Spinal cord (tissue), 9 donors: ENCODE measurements at regions not wholly inside any gene's neighbourhood (a gene's known extent, or its start where the extent isn't known, plus 50 kb on each side); places are given as distances from the start of the nearest gene placed in this dataset.
A peak's percentile ranks its signal among the peaks of the same experiment; 100 is the strongest.

ENCODE experiments used
- DNase-seq, 6 donors: peaks; one replicate each; pipeline versions ENCODE4 v3.0.0 to v3.0.0-alpha.2; 2013 to 2015; ENCODE audit warnings: low spot score in 6 of 6, low read depth in 4 of 6
- H3K27ac ChIP-seq: one replicate; pipeline ENCODE4 v1.5.1; 2013; ENCODE audit warnings: low read depth, low read length, control low read depth
- H3K27me3 ChIP-seq: one replicate; pipeline ENCODE4 v1.6.1; 2013; ENCODE audit warnings: low read length; ENCODE audit not compliant: control insufficient read depth, insufficient read depth
- H3K36me3 ChIP-seq: one replicate; pipeline ENCODE4 v1.6.1; 2013; ENCODE audit warnings: low read length; ENCODE audit not compliant: control insufficient read depth, insufficient read depth
- H3K4me1 ChIP-seq: one replicate; pipeline ENCODE4 v1.6.1; 2013; ENCODE audit warnings: low read length; ENCODE audit not compliant: control insufficient read depth, insufficient read depth
- H3K4me3 ChIP-seq: one replicate; pipeline ENCODE4 v1.5.1; 2013; ENCODE audit warnings: low read depth, low read length, control low read depth
- H3K9me3 ChIP-seq: one replicate; pipeline ENCODE4 v1.6.1; 2013; ENCODE audit warnings: low read length; ENCODE audit not compliant: control insufficient read depth, insufficient read depth
- WGBS: methylation state at CpG from one replicate; pipeline ENCODE4 v1.1.5; 2013; ENCODE audit warnings: missing lambda C conversion rate; ENCODE audit not compliant: insufficient coverage; 5-methylcytosine and 5-hydroxymethylcytosine counted together
- donor health status: healthy.

DNA sequence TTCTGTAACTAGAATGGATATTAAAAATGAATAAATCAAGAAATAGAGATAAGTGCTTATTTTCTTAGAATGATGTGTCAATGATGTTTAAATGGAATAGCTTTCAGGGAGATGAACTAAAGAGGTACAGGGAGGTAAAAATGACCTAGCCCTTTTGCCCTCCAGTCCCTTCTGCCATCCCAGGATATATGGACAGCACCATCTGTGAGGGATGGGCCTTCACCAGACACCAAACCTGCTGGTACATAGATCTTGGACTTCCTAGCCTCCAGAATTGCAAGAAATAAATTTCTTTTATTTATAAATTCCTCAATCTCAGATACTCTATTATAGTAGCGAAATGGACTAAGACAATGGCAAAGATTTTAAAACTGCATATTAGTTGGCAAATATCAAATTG lies 352.0 kb upstream of the THBS1 start:
- no peaks in the 10 kb centered on the region for H3K9me3 ChIP-seq
- H3K4me3 ChIP-seq, result no peak overlapping the region
- H3K4me1 ChIP-seq, result no peaks in the 10 kb centered on the region
- H3K27me3 ChIP-seq, result no peaks in the 10 kb centered on the region
- WGBS, result no CpG with 5 or more reads among the region's 1 CpG
- DNase-seq, result no peak
- H3K36me3 ChIP-seq, result no peaks in the 10 kb centered on the region
- H3K27ac ChIP-seq, result no peak overlapping the region

DNA sequence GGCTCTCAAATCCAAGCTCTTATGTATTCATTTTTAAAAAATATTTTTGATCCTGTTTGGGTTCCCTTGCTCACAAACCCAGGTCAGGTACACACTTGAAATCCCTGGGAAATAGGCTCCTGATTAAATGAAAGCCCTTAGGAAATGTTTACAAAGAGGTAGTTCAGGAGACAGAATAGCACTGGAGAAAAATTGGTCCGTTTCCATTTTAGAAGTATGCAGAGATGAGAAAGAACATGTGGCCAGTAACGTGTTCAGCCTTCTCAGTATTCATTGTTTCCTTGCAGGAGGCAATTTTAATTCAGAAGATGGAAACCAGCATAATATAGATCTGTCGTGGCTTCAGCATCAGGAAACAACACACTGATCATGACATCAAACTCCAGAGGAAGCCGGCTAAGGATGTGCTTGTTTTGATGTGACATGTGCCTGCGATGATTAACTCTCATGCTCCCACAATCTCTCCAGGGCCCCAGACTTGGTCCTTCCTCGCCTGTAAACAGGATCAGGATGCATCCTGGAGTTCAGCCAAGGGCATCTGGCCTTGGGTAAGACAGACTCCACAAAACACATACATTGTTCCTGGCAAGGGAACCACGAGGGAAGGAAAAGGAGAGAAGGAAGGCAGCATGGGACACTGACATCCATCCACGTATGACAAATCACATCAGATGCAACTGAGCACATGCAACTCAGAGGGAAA lies 350.5 kb upstream of the THBS1 start:
- Histone ChIP-seq H3K27ac (no peak overlapping the region), H3K4me1 (no peaks in the 10 kb centered on the region), H3K27me3 (no peaks in the 10 kb centered on the region), H3K36me3 (no peaks in the 10 kb centered on the region), H3K4me3 (no peak overlapping the region), H3K9me3 (no peaks in the 10 kb centered on the region)
- 32% methylated on average over 3 of the region's 8 CpGs for WGBS
- DNase-seq, result peak in 2 of 6 donors; percentile 33 to 35

DNA sequence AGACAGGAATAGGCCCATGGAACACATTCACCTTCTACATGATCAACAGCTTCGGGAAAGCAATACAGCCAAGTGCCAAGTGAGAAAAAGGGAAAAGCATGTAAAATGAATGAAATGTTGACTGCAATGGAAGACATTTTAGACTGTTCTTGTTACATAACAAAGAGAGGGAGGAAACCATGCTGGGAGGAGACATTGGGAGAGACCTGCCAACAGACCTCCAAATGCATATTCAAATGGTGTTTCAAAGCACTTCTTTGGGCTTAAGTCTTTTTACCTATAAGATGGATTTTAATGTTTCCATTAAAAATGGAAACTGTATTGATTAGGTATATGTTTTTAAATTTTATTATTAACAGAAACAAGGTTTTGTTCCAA lies 350.0 kb upstream of the THBS1 start:
- Histone ChIP-seq H3K4me1 (no peaks in the 10 kb centered on the region), H3K9me3 (no peaks in the 10 kb centered on the region), H3K27ac (no peak overlapping the region), H3K36me3 (no peaks in the 10 kb centered on the region), H3K4me3 (no peak overlapping the region), H3K27me3 (no peaks in the 10 kb centered on the region)
- DNase-seq, result no peak
- no CpG with 5 or more reads among the region's 1 CpG for WGBS

DNA sequence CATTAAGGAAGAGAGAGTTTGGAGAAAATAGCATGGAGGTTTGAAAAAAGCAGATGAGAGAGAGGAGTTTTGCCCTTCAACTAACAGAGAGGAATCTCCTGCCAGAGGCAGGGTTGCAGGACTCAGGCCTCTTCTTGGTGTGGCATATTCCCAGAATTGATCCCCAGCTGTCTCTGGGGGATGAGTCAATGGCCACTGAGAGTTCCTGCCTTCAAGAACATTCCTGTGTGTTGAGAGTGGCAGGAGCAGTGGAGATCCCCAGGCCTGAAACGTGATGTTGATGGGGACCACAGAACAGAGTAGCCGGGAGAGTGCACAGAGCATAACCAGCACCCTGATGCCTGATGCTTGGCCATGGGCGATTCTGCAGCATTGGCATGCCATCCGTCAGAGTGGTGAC lies 348.4 kb upstream of the THBS1 start:
- no peaks in the 10 kb centered on the region for H3K27me3 ChIP-seq
- no peak overlapping the region for H3K4me3 ChIP-seq
- DNase-seq, result no peak
- H3K4me1 ChIP-seq, result no peaks in the 10 kb centered on the region
- H3K9me3 ChIP-seq, result no peaks in the 10 kb centered on the region
- no peaks in the 10 kb centered on the region for H3K36me3 ChIP-seq
- WGBS, result 91% methylated on average over 4 of the region's 4 CpGs
- no peak overlapping the region for H3K27ac ChIP-seq

DNA sequence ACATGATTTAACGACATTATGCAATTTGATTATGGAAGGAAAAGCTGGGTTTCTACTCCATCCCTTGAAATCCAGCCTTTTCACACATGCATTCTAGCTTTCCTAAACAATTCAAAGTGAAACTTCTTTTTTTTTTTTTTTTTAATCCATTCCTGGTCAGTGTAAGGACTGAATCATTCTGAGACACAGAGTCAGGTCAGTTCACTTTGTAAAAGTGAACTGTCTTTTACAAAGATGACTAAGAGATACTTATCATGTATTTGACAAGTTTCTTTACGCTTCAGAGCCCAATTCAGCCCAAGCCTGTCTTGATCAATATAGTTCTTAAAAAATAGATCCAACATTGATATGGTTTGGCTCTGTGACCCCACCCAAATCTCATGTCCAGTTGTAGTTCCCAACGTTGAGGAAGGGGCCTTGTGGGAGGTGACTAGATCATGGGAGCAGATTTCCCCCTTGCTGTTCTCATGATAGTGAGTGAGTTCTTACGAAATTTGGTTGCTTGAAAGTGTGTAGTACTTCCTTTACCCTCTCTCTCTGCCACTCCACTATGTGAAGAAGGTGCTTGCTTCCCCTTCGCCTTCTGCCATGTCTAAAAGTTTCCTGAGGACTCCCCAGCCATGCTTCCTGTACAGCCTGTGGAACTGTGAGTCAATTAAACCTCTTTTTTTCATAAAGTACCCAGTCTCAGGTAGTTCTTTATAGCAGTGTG lies 345.6 kb upstream of the THBS1 start:
- no CpG with 5 or more reads among the region's 5 CpGs for WGBS
- no peaks in the 10 kb centered on the region for H3K9me3 ChIP-seq
- no peak for DNase-seq
- no peaks in the 10 kb centered on the region for H3K4me1 ChIP-seq
- H3K36me3 ChIP-seq, result no peaks in the 10 kb centered on the region
- H3K27ac ChIP-seq, result no peak overlapping the region
- no peak overlapping the region for H3K4me3 ChIP-seq
- H3K27me3 ChIP-seq, result no peaks in the 10 kb centered on the region

DNA sequence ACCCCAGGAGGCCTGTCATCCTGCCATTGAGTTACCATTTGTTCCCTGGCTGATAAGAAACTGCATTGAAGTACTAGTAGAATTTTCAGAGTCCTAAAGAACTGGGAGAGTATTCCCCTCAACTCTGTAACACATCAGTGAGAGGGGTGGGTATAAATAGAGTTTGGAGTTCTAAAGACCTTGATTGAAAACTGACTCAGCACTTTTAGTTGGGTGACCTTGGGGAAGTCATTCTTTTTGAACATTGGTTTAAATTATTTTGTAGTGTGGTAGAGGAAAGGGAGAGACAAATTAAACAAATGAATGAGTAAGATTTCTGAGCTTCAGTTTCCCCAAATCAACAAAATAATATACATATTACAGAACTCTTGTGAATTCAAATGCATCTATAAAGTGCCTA lies 344.5 kb upstream of the THBS1 start:
- no peaks in the 10 kb centered on the region for H3K4me1 ChIP-seq
- H3K27me3 ChIP-seq, result no peaks in the 10 kb centered on the region
- H3K9me3 ChIP-seq, result no peaks in the 10 kb centered on the region
- H3K27ac ChIP-seq, result no peak overlapping the region
- H3K36me3 ChIP-seq, result no peaks in the 10 kb centered on the region
- DNase-seq, result no peak
- no peak overlapping the region for H3K4me3 ChIP-seq

DNA sequence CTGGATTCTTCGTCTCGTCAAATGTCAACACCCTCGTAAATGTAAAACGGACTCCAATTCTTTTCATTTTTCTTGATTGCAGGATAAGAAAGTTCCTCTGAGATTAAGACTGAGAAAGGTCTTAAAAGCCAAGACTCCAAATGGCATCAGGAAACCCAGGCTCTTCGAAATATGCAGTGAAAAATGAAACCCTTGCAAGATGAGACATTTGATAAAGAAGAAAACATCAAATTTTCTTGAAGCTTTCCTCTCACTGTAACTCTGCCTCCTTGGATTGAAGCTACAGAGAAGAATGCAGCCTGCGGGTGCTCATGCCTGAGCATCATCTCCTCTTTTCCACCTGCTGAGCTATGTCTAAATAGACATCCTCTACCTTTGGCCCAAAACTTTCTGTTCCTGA lies 342.4 kb upstream of the THBS1 start:
- Histone ChIP-seq H3K36me3 (no peaks in the 10 kb centered on the region), H3K9me3 (no peaks in the 10 kb centered on the region), H3K27ac (no peak overlapping the region), H3K4me1 (no peaks in the 10 kb centered on the region), H3K27me3 (no peaks in the 10 kb centered on the region), H3K4me3 (no peak overlapping the region)
- DNase-seq, result no peak
- 92% methylated on average over 5 of the region's 6 CpGs for WGBS

DNA sequence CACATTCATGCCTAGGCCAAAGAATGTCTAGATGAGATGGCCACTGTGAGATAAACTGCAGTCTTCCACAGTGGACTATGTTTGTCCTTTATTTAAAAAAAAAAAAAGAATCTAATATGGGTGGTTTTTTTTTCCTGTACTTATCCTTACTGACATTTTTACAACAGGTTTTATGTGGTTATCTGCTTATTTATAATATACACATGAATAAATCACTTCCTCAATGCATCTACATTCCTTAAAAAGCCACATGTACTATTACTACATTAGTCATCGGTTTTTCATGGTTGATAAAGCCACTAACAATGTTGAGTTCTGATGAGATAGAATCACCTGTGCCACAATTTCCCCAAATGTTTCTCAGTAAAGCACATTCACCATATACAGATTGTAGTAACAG lies 341.3 kb upstream of the THBS1 start:
- Histone ChIP-seq H3K4me1 (no peaks in the 10 kb centered on the region), H3K9me3 (no peaks in the 10 kb centered on the region), H3K4me3 (no peak overlapping the region), H3K27ac (no peak overlapping the region), H3K27me3 (no peaks in the 10 kb centered on the region), H3K36me3 (no peaks in the 10 kb centered on the region)
- WGBS, result no CpG with 5 or more reads among the region's 1 CpG
- DNase-seq, result no peak

DNA sequence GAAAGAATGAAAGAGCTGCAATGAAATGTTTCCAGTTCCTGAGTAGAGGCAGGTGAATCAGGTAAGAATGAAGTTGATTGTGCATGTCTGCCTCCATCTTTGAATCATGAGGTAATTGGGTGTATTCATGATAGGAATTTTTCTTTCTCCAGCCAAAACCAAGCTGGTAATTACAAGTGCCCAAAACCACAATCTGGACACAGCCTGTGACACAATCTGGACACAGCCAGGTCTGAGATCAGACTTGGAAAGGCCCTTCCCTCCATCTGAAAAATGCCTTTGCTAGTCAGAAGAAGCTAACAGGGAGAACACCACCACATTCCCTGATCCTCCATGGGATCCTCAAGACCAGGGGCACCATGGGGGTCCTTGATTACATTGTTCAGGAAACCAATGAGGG lies 338.5 kb upstream of the THBS1 start:
- H3K9me3 ChIP-seq, result no peaks in the 10 kb centered on the region
- no peak for DNase-seq
- H3K36me3 ChIP-seq, result no peaks in the 10 kb centered on the region
- H3K27ac ChIP-seq, result no peak overlapping the region
- H3K4me1 ChIP-seq, result no peaks in the 10 kb centered on the region
- H3K4me3 ChIP-seq, result no peak overlapping the region
- H3K27me3 ChIP-seq, result no peaks in the 10 kb centered on the region

DNA sequence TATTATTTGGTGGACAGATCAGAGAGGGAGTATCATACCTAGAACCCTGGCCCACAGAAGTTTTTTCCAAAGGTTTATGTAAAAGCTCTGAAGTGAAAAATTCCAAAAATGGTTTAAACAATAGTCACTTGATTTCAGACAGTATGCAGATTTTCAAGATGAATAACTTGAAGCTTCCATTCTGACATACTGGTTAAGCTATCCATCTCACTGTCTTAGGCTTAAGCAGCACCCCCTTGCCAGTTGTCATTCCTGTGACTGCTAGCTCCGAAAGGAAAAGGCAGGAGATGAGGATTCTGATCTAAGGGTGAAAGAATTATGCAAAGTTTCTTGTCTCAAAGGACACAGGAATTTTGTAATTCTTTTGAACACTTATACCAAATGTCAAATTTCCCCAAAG lies 337.5 kb upstream of the THBS1 start:
- Histone ChIP-seq H3K27me3 (no peaks in the 10 kb centered on the region), H3K4me3 (no peak overlapping the region), H3K9me3 (no peaks in the 10 kb centered on the region), H3K27ac (no peak overlapping the region), H3K36me3 (no peaks in the 10 kb centered on the region), H3K4me1 (no peaks in the 10 kb centered on the region)
- no CpG with 5 or more reads among the region's 1 CpG for WGBS
- DNase-seq, result no peak
